Caco-2 (cell line): ENCODE measurements at regions not wholly inside any gene's neighbourhood (a gene's known extent, or its start where the extent isn't known, plus 50 kb on each side); places are given as distances from the start of the nearest gene placed in this dataset.

Experiments
- BruUV-seq: library from RNA; stranded (reverse); fragments of 400-500 nt; replicated peaks from 2 replicates; lab custom pipeline; 2021; lab: Mats Ljungman, UMichigan
- CTCF ChIA-PET: fragments of 300-600 bp; sonication (Branson Sonifier 250); formaldehyde crosslinking; loops from one replicate; lab custom pipeline; 2022; ENCODE audit warnings: antibody characterized with exemption; lab: Charles Lee
- POLR2A ChIA-PET: fragments of 300-600 bp; sonication (Branson Sonifier 250); formaldehyde crosslinking; loops from one replicate; lab custom pipeline; 2022; ENCODE audit warnings: antibody characterized with exemption; lab: Charles Lee
- DNase-seq, 2 experiments: peaks; one replicate each; pipeline versions ENCODE4 v3.0.0 to v3.0.0-alpha.2; 2020 to 2022
- H3K27me3 ChIP-seq: replicated peaks from 2 replicates; pipeline ENCODE4 v1.6.0; 2011; ENCODE audit warnings: low read length; ENCODE audit not compliant: control insufficient read depth, insufficient read depth
- H3K36me3 ChIP-seq: 2 replicates; pipeline ENCODE4 v1.5.1; 2011; ENCODE audit warnings: low read length; ENCODE audit not compliant: control insufficient read depth, insufficient read depth
- H3K4me1 ChIP-seq: fragments of 250-450 bp; sonication (Bioruptor Pico); 2 replicates; pipeline ENCODE4 v1.5.1; 2020; ENCODE audit warnings: mild to moderate bottlenecking
- H3K4me3 ChIP-seq: 2 replicates; pipeline ENCODE4 v1.5.1; 2011; ENCODE audit warnings: low read depth, mild to moderate bottlenecking, control low read depth, low read length
- H3K9me3 ChIP-seq: fragments of 250-450 bp; sonication (Bioruptor Pico); 2 replicates; pipeline ENCODE4 v1.5.1; 2020; ENCODE audit warnings: mild to moderate bottlenecking, moderate library complexity
- H3K27ac Mint-ChIP-seq: one replicate; pipeline ENCODE4 v1.8.0; 2022; ENCODE audit warnings: mixed read lengths; ENCODE audit not compliant: unreplicated experiment
- H3K27me3 Mint-ChIP-seq: one replicate; pipeline ENCODE4 v1.8.0; 2022; ENCODE audit warnings: mixed read lengths; ENCODE audit not compliant: insufficient read depth, unreplicated experiment
- H3K36me3 Mint-ChIP-seq: one replicate; pipeline ENCODE4 v1.8.0; 2022; ENCODE audit warnings: mild to moderate bottlenecking, mixed read lengths; ENCODE audit not compliant: insufficient read depth, unreplicated experiment
- H3K4me1 Mint-ChIP-seq: one replicate; pipeline ENCODE4 v1.8.0; 2022; ENCODE audit warnings: low read depth, mixed read lengths; ENCODE audit not compliant: unreplicated experiment
- H3K4me3 Mint-ChIP-seq: one replicate; pipeline ENCODE4 v1.8.0; 2022; ENCODE audit warnings: mild to moderate bottlenecking, moderate library complexity, mixed read lengths; ENCODE audit not compliant: unreplicated experiment
- H3K9me3 Mint-ChIP-seq: one replicate; pipeline ENCODE4 v1.8.0; 2022; ENCODE audit warnings: mixed read lengths; ENCODE audit not compliant: unreplicated experiment
- CTCF ChIP-seq, 2 experiments: fragments of 200-600 bp in 1 of 2; IDR thresholded peaks; 1 replicate in 1 of 2; 2 replicates in 1 of 2; pipeline versions ENCODE4 v1.5.1 to v1.8.0; 2011 to 2022; ENCODE audit warnings: antibody characterized with exemption in 1 of 2, control low read depth in 1 of 2, inconsistent platforms in 1 of 2, low read depth in 1 of 2, low read length in 1 of 2, mild to moderate bottlenecking in 1 of 2, moderate library complexity in 1 of 2; ENCODE audit not compliant: insufficient read depth in 1 of 2, severe bottlenecking in 1 of 2, unreplicated experiment in 1 of 2
- intact Hi-C: fragments of 100-400 bp; cut with micrococcal nuclease; formaldehyde crosslinking; loops from one replicate; pipeline ENCODE4 v1.10.0; 2022; ENCODE audit not compliant: unreplicated experiment

- no peaks in the 10 kb centered on the region for H3K27me3 Mint-ChIP-seq
- no peak for TF ChIP-seq CTCF (IDR thresholded peaks at IDR 0.05; ENCODE audit: insufficient read depth in 1 of 2, low read depth in 1 of 2, low read length in 1 of 2, severe bottlenecking in 1 of 2, unreplicated experiment in 1 of 2)
- no peak for DNase-seq
Measured at GRCh38 chr18:73047688-73048087, 179.9 kb upstream of the NETO1 start.

DNA sequence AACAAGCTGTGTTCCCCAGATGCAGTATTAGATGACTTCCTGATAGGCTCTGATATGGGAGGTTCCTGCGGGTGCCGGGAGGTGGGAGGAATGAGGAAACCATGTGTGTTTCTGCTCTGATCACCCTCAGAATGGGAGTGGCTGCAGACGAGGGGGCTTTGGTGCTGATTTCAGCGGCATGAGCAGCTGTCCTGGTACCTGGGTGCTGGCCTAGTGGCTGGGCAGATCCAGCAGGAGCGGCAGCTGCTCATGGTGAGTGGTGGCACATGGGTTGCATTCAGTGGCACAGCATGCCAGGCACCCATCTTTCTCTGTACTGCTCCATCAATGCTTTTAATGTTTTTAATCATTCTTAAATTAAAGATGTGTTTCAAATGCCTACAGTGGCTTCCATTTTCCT, 177.2 kb upstream of the NETO1 start:
- H3K27me3 Mint-ChIP-seq, result no peaks in the 10 kb centered on the region

More at GRCh38 chr18:73047688-73048087, 179.9 kb upstream of the NETO1 start:
- Histone ChIP-seq H3K4me3 (no peak overlapping the region), H3K36me3 (no peaks in the 10 kb centered on the region), H3K4me1 (no peaks in the 10 kb centered on the region), H3K9me3 (no peaks in the 10 kb centered on the region), H3K27me3 (no peaks in the 10 kb centered on the region)
- Mint-ChIP-seq H3K9me3 (no peaks in the 10 kb centered on the region), H3K4me1 (no peaks in the 10 kb centered on the region), H3K4me3 (no peak overlapping the region), H3K36me3 (no peaks in the 10 kb centered on the region), H3K27ac (no peak overlapping the region)
- ChIA-PET POLR2A (no interaction called here), CTCF (no interaction called here)
- intact Hi-C loops, result no loop called here
- no TSS peak for BruUV-seq

GRCh38 chr18:73043611-73044010, 175.8 kb upstream of the NETO1 start:
- Mint-ChIP-seq H3K4me3 (no peak overlapping the region), H3K4me1 (peaks cover 6% of the 10 kb centered on the region), H3K9me3 (peaks cover 4% of the 10 kb centered on the region), H3K36me3 (no peaks in the 10 kb centered on the region), H3K27ac (no peak overlapping the region), H3K27me3 (no peaks in the 10 kb centered on the region)
- Histone ChIP-seq H3K27me3 (no peaks in the 10 kb centered on the region), H3K9me3 (no peaks in the 10 kb centered on the region), H3K4me1 (no peaks in the 10 kb centered on the region), H3K4me3 (no peak overlapping the region), H3K36me3 (no peaks in the 10 kb centered on the region)
- TF ChIP-seq CTCF (IDR thresholded peaks at IDR 0.05; ENCODE audit: insufficient read depth in 1 of 2, low read depth in 1 of 2, low read length in 1 of 2, severe bottlenecking in 1 of 2, unreplicated experiment in 1 of 2), result no peak
- intact Hi-C loops, result no loop called here
- no TSS peak for BruUV-seq
- DNase-seq, result no peak
- CTCF ChIA-PET, result no interaction called here
- POLR2A ChIA-PET, result no interaction called here

More for the DNA sequence above, 177.2 kb upstream of the NETO1 start:
- Histone ChIP-seq H3K36me3 (no peaks in the 10 kb centered on the region), H3K4me1 (no peaks in the 10 kb centered on the region), H3K4me3 (no peak overlapping the region), H3K9me3 (no peaks in the 10 kb centered on the region), H3K27me3 (no peaks in the 10 kb centered on the region)
- BruUV-seq, result no TSS peak
- no peak for DNase-seq
- no peaks in the 10 kb centered on the region for H3K9me3 Mint-ChIP-seq
- H3K36me3 Mint-ChIP-seq, result no peaks in the 10 kb centered on the region
- intact Hi-C loops, result no loop called here
- no peak for TF ChIP-seq CTCF (IDR thresholded peaks at IDR 0.05; ENCODE audit: insufficient read depth in 1 of 2, low read depth in 1 of 2, low read length in 1 of 2, severe bottlenecking in 1 of 2, unreplicated experiment in 1 of 2)
- CTCF ChIA-PET, result no interaction called here
- POLR2A ChIA-PET, result no interaction called here
- H3K27ac Mint-ChIP-seq, result no peak overlapping the region
- H3K4me3 Mint-ChIP-seq, result no peak overlapping the region
- H3K4me1 Mint-ChIP-seq, result peaks cover 6% of the 10 kb centered on the region
